HG02885 (cell line): ENCODE measurements at regions not wholly inside any gene's neighbourhood (a gene's known extent, or its start where the extent isn't known, plus 50 kb on each side); places are given as distances from the start of the nearest gene placed in this dataset.
"Not testable (repeated sequence)": the region's sequence is repeated elsewhere in the genome, so short reads cannot be mapped to it uniquely, and the experiment has no call there.

ENCODE experiments used
- ATAC-seq: cut with Tn5 transposase; IDR thresholded peaks from one replicate; pipeline ENCODE4 v1.9.1; 2021; ENCODE audit warnings: mild to moderate bottlenecking; ENCODE audit not compliant: unreplicated experiment, poor library complexity

DNA sequence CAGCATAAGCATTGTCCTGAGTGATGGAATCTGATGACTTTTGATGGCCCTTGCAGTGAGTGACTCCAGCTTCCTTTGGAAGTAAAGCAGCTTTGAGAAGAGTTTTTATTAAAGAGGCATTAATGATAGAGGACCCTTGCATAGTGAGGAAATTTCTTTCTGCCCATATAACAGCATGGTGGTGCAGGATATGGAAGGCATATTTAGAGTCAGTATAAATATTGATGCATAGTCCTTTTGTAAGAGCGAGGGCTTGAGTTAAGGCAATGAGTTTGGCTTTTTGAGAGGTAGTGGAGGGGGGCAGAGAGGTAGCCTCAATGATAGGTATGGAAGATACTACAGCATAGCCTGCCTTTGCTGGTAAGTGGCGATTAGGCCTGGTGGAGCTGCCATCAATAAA is 87.7 kb upstream of the DNAH14 start:
- ATAC-seq = not testable (repeated sequence)

- ATAC-seq = no peak
Measured at GRCh38 chr1:224846119-224846907, 83.2 kb upstream of the DNAH14 start.

DNA sequence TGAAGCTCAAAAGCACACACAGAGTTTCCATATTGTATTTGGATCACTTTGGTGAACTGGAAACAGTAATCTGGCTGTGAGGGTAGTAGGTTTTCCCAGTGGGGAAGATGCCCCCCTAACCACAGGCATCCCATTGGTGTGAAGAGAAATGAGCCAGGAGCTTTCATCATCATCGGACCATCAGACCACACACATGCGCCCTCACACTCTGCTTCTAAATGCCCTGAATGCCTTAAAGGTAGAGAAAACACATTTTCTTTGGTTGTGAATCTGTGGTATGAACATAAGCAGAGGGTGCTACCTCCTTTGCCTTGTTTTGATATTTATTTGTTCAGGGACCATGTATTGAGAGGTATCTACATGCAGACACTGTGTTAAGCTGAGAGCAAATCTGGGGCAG is 79.0 kb upstream of the DNAH14 start:
- no peak for ATAC-seq

DNA sequence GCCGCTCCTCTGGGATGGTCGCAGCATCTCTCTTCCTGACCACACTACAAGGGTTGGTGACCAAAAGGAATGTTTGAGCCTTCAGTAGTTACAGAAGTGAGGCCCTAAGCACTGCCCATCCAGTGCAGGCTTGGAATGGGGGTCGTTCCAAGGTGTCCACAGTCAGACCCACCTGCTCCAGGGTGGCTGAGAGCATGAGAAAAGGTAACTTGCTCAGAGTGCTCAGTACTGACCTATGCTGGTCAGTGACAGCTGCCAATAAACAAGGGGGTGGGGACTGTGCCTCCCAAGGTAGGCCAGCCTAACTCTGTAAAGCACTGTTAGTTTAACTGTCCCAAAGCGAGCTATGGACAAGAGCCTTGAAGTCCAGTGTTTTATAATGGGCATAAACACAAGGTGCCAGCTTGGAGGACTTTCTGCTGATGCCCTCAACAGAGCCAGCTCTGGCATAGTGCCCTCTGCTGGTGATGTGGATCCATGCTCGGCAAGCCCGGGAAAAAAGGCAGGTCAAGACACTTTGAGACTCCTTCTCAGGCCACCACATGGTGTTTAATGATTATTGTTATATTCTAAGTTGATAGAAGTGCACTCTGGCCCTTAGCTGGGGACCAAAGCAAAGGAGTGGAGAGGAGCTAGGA is 78.1 kb upstream of the DNAH14 start:
- peak; percentile 86 for ATAC-seq

- peak; percentile 36 for ATAC-seq
Measured at GRCh38 chr1:224851848-224852261, 77.6 kb upstream of the DNAH14 start.

GRCh38 chr1:224852901-224853568 is 76.4 kb upstream of the DNAH14 start:
- ATAC-seq = no peak

- no peak for ATAC-seq
Measured at GRCh38 chr1:224856973-224857372, 72.5 kb upstream of the DNAH14 start.

- ATAC-seq = no peak
Measured at GRCh38 chr1:224859651-224860050, 69.8 kb upstream of the DNAH14 start.

GRCh38 chr1:224860488-224861338 is 68.8 kb upstream of the DNAH14 start:
- no peak for ATAC-seq

DNA sequence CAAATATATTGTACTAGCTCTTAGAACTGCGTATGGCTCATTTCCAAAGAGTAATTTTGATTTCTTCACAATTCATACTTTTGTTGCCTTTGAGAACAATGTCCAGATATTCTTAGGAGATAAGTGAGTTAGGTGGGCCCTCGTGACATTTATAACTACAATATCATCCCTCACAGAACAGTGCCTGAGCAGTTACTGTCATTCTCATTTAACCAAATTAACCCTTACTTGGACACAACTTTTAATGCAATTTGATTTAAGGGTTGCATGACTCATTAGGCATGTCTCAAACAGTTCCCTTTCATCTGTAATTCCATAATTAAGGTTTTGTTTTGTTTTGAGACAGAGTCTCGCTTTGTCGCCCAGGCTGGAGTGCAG is 68.1 kb upstream of the DNAH14 start:
- no peak for ATAC-seq

GRCh38 chr1:224863486-224863885 is 66.0 kb upstream of the DNAH14 start:
- ATAC-seq = no peak

GRCh38 chr1:224864006-224864405 is 65.5 kb upstream of the DNAH14 start:
- no peak for ATAC-seq

- no peak for ATAC-seq
Measured at GRCh38 chr1:224865510-224865909, 64.0 kb upstream of the DNAH14 start.

DNA sequence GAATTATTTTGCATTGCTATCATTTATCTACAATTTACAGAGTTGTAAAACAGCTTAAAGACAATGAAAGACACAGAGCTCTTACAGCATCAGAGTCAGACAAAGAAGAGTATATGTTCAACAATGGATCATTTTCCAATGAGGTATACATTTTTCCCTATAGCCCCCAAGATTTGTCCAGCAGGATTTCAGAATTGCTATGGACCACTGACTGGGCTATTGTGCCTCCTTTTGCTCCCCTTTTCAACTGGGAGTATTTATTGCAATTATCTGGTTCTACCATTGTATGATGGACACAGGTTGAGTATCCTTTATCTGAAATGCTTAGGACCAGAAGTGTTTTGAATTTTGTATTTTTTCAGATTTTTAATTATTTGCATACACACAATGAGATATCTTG is 62.5 kb upstream of the DNAH14 start:
- ATAC-seq = no peak

DNA sequence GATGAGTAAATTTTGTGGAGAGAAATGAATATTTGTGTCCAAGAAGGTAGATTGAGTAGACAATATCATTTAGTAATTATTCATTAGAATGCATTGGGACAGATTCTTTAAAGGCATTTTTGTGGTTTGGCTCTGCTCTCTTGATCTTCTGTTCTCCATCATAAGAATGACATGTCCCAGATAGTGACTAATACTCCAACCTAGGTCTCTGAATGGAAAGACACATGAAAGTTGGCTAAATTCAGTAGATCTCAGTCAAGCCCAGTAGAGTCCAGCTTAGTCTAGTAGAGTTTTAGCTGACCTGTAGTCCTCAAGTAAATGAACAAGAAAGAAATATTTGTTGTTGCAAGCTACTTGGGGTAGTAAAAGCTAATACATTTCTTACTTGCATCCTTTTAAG is 61.8 kb upstream of the DNAH14 start:
- no peak for ATAC-seq

DNA sequence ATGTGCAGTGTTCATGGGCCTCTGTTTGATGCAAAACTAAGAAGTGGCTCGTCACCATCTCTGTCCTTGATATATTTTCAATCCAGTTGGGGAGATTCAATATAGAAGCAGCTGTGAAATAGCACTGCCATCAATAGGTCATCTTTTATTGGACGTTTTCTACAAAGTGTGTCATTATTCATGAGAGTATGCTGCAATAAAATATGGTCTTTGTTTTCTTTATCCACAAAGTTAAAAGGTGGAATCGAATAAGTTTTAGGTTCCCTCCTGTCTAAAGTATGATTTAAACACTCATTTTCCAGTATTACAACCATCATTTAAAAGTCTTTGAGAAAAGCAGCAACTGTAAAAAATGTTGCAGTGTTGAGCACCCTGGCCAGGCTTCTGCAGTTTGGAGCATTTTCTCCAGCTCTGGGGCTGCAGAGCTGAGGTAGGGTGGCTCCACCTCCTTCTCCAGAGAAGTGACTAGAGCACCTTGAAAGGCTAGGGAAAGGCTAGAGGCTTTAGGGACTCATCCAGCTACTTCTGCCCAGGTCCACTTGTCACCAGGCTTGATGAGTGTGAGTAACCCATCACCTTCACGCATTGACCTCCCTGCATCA is 56.5 kb upstream of the DNAH14 start:
- ATAC-seq = no peak

- ATAC-seq = no peak
Measured at GRCh38 chr1:224873434-224874369, 55.8 kb upstream of the DNAH14 start.

DNA sequence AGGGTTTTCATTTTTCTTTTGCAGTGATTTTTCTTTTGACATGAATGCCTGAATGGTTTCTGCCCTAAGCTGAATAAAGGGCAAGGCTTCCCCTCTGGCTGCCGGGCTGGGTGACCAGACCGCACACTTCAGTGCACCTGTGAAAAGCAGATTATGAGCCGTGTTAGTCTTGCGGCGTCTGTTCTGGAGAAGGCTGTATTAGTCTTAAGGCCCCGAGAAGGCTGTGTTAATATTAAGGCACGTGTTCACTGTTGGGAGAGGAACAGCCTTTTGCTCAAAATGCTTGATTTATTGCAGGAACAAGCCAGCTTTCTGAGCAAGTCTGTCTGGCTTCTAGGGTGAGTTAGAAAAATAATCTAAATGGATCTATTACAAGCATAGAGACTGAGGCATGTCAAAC is 54.7 kb upstream of the DNAH14 start:
- no peak for ATAC-seq

DNA sequence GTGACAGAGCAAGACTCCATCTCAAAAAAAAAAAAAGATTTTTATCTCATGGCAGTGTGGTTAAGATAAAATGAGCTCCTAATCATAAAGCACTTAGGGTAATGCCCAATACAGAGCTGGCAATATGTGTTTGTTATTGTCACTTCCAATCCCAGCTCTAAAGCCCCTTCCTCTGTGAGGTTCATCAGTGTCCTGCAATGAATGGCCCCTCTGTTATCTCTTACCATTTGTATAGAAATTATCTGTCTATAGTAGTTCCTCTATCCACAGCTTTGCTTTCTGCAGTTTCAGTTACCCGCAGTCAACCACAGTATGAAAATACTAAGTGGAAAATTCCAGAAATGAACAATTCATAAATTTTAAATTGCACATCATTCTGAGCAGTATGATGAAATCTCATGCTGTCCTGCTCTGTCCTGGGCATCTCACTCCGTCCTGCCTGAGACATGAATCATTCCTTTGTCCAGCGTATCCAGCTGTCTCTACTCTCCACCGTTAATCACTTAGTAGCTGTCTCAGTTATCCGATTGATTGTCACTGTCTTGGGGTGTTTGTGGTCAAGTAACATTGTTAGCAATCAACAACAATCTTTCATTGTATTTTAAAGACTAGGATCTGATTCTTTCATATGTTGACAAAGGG is 50.2 kb upstream of the DNAH14 start:
- ATAC-seq = no peak
